ENCODE measurements at regions not wholly inside any gene's neighbourhood (a gene's known extent, or its start where the extent isn't known, plus 50 kb on each side); places are given as distances from the start of the nearest gene placed in this dataset.

DNA sequence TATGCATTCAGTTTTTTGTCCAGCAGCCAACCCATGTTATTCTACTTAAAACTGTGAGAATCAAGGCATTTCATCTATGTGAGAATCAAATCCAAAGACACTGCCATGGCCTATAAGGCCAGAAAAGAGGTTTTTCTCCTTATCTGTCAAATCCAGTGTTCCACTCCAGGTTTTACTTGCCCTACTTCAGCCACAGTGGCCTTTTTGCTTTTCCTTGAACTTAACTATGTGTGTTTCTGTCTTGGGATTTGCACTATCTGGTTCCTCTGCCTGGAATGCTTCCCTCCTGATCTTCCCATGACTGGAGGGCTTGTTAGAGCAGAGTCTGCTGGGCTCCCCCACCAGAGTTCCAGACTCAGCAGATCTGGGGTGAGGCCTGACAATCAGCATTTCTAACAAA, 113.1 kb upstream of the DOK5 start:
- ChIA-PET POLR2A (ENCODE audit: low non-redundant PET) (no interaction called here), CTCF (no interaction called here)
- no peak overlapping the region for H3K27ac ChIP-seq
- no peak for DNase-seq (ENCODE audit: low spot score)
- TF ChIP-seq, protein P1, sequence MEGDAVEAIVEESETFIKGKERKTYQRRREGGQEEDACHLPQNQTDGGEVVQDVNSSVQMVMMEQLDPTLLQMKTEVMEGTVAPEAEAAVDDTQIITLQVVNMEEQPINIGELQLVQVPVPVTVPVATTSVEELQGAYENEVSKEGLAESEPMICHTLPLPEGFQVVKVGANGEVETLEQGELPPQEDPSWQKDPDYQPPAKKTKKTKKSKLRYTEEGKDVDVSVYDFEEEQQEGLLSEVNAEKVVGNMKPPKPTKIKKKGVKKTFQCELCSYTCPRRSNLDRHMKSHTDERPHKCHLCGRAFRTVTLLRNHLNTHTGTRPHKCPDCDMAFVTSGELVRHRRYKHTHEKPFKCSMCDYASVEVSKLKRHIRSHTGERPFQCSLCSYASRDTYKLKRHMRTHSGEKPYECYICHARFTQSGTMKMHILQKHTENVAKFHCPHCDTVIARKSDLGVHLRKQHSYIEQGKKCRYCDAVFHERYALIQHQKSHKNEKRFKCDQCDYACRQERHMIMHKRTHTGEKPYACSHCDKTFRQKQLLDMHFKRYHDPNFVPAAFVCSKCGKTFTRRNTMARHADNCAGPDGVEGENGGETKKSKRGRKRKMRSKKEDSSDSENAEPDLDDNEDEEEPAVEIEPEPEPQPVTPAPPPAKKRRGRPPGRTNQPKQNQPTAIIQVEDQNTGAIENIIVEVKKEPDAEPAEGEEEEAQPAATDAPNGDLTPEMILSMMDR (conservative IDR thresholded peaks at IDR 0.05; ENCODE audit: low read depth), result no peak

DNA sequence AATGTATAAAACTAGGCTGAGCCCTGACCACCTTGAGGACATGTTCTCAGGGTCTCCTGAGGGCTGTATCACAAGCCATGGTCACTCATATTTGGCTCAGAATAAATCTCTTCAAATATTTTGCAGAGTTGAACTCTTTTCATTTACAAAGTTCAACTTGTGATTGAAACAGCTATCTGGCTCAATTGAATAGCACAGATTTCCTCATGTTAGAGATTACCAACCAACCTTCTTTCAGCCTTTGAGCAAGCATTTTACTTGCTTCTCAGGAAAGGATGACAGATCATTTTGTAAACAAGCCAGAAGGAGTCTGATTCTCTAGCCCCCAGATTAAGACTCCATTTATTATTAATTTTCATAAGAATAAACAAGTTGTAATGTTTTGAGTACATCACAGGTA, 111.0 kb upstream of the DOK5 start:
- ChIA-PET CTCF (no interaction called here), POLR2A (ENCODE audit: low non-redundant PET) (no interaction called here)
- no peak for DNase-seq (ENCODE audit: low spot score)
- TF ChIP-seq, protein P1 (conservative IDR thresholded peaks at IDR 0.05; ENCODE audit: low read depth), result no peak
- H3K27ac ChIP-seq, result no peak overlapping the region

DNA sequence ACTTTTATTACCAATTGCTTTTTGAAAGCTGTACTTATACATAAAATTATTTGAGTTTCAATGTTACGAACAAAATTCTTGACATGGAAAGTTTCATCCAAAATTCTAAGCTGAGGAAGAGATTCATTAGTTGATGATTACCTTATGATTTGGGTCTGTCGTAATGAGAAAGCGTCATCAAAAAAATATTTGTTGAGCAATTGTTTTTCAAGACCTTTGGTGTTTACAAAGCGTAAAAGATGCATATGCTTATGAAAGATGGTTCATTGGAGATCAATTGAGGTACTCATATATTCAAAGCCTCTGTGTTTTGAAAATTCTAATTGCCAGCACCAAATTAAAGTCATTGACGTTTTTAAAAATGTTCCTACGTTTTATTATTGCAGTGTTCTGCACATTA, 110.5 kb upstream of the DOK5 start:
- ChIA-PET POLR2A (ENCODE audit: low non-redundant PET) (no interaction called here), CTCF (interaction anchor here (0.6 kb wide), 1 partner anchor 381 kb away, joined by 3 read pairs; no protein-coding TSS in a partner anchor)
- DNase-seq (ENCODE audit: low spot score), result no peak
- H3K27ac ChIP-seq, result no peak overlapping the region
- TF ChIP-seq, protein P1 (conservative IDR thresholded peaks at IDR 0.05; ENCODE audit: low read depth), result no peak

DNA sequence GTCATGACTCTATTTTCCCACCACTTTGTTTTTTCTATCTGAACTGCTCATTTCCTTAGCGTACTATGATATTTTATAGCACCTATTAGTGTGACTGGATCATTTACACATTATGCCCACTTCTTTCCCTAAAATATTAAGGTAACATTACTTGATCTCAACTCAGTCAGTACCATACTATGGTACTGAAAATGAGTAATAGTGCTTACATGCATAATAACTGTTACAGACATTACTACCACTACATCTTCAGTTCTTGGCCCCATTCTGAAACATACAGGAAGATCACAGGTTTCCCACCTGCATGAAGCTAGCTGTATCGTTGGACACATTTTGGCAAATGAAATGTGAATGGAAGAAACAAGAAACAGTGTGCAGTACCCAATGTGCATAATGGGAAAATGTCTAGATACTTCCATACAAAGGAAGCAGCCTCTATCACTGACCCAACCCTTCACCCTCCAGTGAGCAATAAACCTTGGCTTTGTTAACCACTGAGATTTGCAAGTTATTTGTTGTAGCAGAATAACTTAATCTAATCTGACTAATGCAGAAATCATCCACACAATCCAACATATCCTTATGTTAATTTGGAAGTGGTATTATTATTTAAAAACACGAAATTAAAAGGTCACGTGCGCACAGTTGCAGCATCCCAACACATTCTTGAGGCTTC, 108.6 kb upstream of the DOK5 start:
- no peak overlapping the region for H3K27ac ChIP-seq
- CTCF ChIA-PET, result interaction anchor here (0.6 kb wide), 1 partner anchor 279 kb away, joined by 3 read pairs; no protein-coding TSS in a partner anchor
- POLR2A ChIA-PET (ENCODE audit: low non-redundant PET), result no interaction called here
- no peak for DNase-seq (ENCODE audit: low spot score)
- TF ChIP-seq, protein P1 (conservative IDR thresholded peaks at IDR 0.05; ENCODE audit: low read depth), result no peak

DNA sequence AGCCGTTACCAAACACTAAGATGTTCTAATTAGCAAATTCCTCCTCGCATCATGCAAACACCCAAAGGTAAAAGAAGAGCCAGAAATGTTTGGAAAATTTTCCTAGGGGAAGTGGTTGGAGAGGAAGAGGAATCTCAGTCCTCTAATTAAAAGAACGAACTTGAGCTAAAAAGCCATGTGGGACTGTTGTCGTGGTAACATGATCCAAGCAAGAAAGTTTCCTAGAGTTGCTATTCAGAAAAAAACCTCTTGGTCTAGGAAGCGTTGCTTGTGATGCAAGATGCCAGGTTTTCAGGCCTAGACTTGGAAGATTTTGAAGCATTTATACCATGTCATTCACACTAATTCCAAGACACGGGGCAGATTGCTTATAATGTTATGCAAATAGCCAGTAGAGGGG, 106.8 kb upstream of the DOK5 start:
- TF ChIP-seq, protein P1 (conservative IDR thresholded peaks at IDR 0.05; ENCODE audit: low read depth), result no peak
- CTCF ChIA-PET, result interaction anchor here (0.6 kb wide), 1 partner anchor 453 kb away, joined by 3 read pairs; no protein-coding TSS in a partner anchor
- no peak for DNase-seq (ENCODE audit: low spot score)
- H3K27ac ChIP-seq, result no peak overlapping the region
- POLR2A ChIA-PET (ENCODE audit: low non-redundant PET), result no interaction called here

DNA sequence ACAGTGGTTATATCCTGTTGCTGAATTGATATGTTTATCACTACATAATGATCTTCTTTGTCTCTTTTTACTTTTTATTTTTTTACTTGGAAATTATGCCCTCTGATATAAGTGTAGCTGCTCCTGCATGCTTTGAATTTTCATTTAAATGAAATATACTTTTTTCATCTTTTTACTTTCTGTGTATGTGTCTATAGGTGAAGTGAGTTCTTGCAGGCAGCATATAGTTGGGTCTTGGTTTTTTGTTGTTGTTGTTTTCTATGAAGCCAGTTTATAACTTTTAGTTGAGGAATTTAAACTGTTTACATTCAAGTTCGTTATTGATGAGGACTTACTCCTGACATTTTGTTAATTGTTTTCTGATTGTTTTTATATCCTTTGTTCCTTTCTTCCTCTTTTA, 103.1 kb upstream of the DOK5 start:
- ChIA-PET CTCF (no interaction called here), POLR2A (ENCODE audit: low non-redundant PET) (no interaction called here)
- TF ChIP-seq, protein P1 (conservative IDR thresholded peaks at IDR 0.05; ENCODE audit: low read depth), result no peak
- H3K27ac ChIP-seq, result no peak overlapping the region
- DNase-seq (ENCODE audit: low spot score), result no peak
